ENCODE measurements at regions not wholly inside any gene's neighbourhood (a gene's known extent, or its start where the extent isn't known, plus 50 kb on each side); places are given as distances from the start of the nearest gene placed in this dataset.
"Not testable (repeated sequence)": the region's sequence is repeated elsewhere in the genome, so short reads cannot be mapped to it uniquely, and the experiment has no call there.

- no peak for DNase-seq
Measured at GRCh38 chr13:53298396-53298795, 269.8 kb downstream of the OLFM4 start.

- no peak for DNase-seq
Measured at GRCh38 chr13:53301449-53301848, 272.8 kb downstream of the OLFM4 start.

GRCh38 chr13:53305419-53305818 is 276.8 kb downstream of the OLFM4 start:
- not testable (repeated sequence) for DNase-seq

- no peak for DNase-seq
Measured at GRCh38 chr13:53310786-53311185, 282.2 kb downstream of the OLFM4 start.

- no peak for DNase-seq
Measured at GRCh38 chr13:53311561-53311960, 282.9 kb downstream of the OLFM4 start.

- DNase-seq, result no peak
Measured at GRCh38 chr13:53321296-53321801, 292.7 kb downstream of the OLFM4 start.

GRCh38 chr13:53324656-53325055 is 296.0 kb downstream of the OLFM4 start:
- no peak for DNase-seq

GRCh38 chr13:53326716-53327115 is 298.1 kb downstream of the OLFM4 start:
- no peak for DNase-seq

- DNase-seq, result no peak
Measured at GRCh38 chr13:53327680-53328315, 299.2 kb downstream of the OLFM4 start.

GRCh38 chr13:53336441-53337160 is 308.0 kb downstream of the OLFM4 start:
- DNase-seq, result no peak

GRCh38 chr13:53338760-53339159 is 310.1 kb downstream of the OLFM4 start:
- DNase-seq, result no peak

GRCh38 chr13:53340505-53341143 is 312.0 kb downstream of the OLFM4 start:
- DNase-seq, result no peak

GRCh38 chr13:53341144-53341510 is 312.5 kb downstream of the OLFM4 start:
- no peak for DNase-seq

- DNase-seq, result no peak
Measured at GRCh38 chr13:53342623-53343360, 314.2 kb downstream of the OLFM4 start.

- DNase-seq, result no peak
Measured at GRCh38 chr13:53343361-53343744, 314.7 kb downstream of the OLFM4 start.

GRCh38 chr13:53351021-53351420 is 322.4 kb downstream of the OLFM4 start:
- DNase-seq, result no peak

- no peak for DNase-seq
Measured at GRCh38 chr13:53357582-53357981, 329.0 kb downstream of the OLFM4 start.

- DNase-seq, result no peak
Measured at GRCh38 chr13:53368948-53369347, 340.3 kb downstream of the OLFM4 start.

- DNase-seq, result no peak
Measured at GRCh38 chr13:53379485-53379884, 350.9 kb downstream of the OLFM4 start.

GRCh38 chr13:53382008-53382407 is 353.4 kb downstream of the OLFM4 start:
- no peak for DNase-seq

GRCh38 chr13:53398051-53398450 is 369.4 kb downstream of the OLFM4 start:
- DNase-seq, result no peak

- no peak for DNase-seq
Measured at GRCh38 chr13:53405616-53406015, 377.0 kb downstream of the OLFM4 start.

GRCh38 chr13:53408306-53408705 is 379.7 kb downstream of the OLFM4 start:
- DNase-seq, result no peak

All from activated gamma-delta T cell (primary cell).